PC-9 (cell line): ENCODE measurements at regions not wholly inside any gene's neighbourhood (a gene's known extent, or its start where the extent isn't known, plus 50 kb on each side); places are given as distances from the start of the nearest gene placed in this dataset.

Experiments
- BruUV-seq: library from RNA; stranded (reverse); fragments of 400-500 nt; replicated peaks from 2 replicates; lab custom pipeline; 2021; lab: Mats Ljungman, UMichigan
- CTCF ChIA-PET: fragments of 300-600 bp; sonication (Branson Sonifier 250); formaldehyde crosslinking; loops from one replicate; lab custom pipeline; 2022; ENCODE audit warnings: antibody characterized with exemption; lab: Charles Lee
- POLR2A ChIA-PET: fragments of 300-600 bp; sonication (Branson Sonifier 250); formaldehyde crosslinking; loops from one replicate; lab custom pipeline; 2022; ENCODE audit warnings: antibody characterized with exemption; ENCODE audit not compliant: unreplicated experiment; lab: Charles Lee
- DNase-seq, 2 experiments: peaks; one replicate each; pipeline versions ENCODE4 v3.0.0 to v3.0.0-alpha.2; 2015 to 2022; ENCODE audit warnings: mixed read lengths in 1 of 2
- H2AFZ ChIP-seq: fragments of 200-600 bp; sonication (generic); 2 replicates; pipeline ENCODE4 v1.8.1; 2017; ENCODE audit warnings: antibody characterized with exemption
- H3F3A ChIP-seq: fragments of 200-600 bp; sonication (generic); 2 replicates; pipeline ENCODE4 v1.8.1; 2017; ENCODE audit warnings: antibody characterized with exemption, mild to moderate bottlenecking, low read depth; ENCODE audit not compliant: insufficient read depth
- H3K27ac ChIP-seq: fragments of 200-600 bp; sonication (generic); 2 replicates; pipeline ENCODE4 v1.6.1; 2016; ENCODE audit warnings: mixed run types
- H3K27me3 ChIP-seq: fragments of 200-600 bp; sonication (generic); 2 replicates; pipeline ENCODE4 v1.6.1; 2016; ENCODE audit warnings: low read depth, mixed run types; ENCODE audit not compliant: insufficient read depth
- H3K36me3 ChIP-seq: fragments of 200-600 bp; sonication (generic); 2 replicates; pipeline ENCODE4 v1.6.1; 2016; ENCODE audit warnings: low read depth, mixed run types
- H3K4me1 ChIP-seq: fragments of 200-600 bp; sonication (generic); replicated peaks from 2 replicates; pipeline ENCODE4 v1.6.1; 2016; ENCODE audit warnings: mixed run types; ENCODE audit not compliant: insufficient read depth
- H3K4me2 ChIP-seq: fragments of 200-600 bp; sonication (generic); 2 replicates; pipeline ENCODE4 v1.6.1; 2017; ENCODE audit warnings: mixed run types
- H3K4me3 ChIP-seq: fragments of 200-600 bp; sonication (generic); 2 replicates; pipeline ENCODE4 v1.6.1; 2016; ENCODE audit warnings: mixed run types
- H3K79me2 ChIP-seq: fragments of 200-600 bp; sonication (generic); 2 replicates; pipeline ENCODE4 v1.6.1; 2017; ENCODE audit warnings: low read depth, mixed run types
- H3K9me2 ChIP-seq: fragments of 200-600 bp; sonication (generic); 2 replicates; pipeline ENCODE4 v1.8.1; 2017; ENCODE audit warnings: mild to moderate bottlenecking; ENCODE audit not compliant: insufficient read depth
- H3K9me3 ChIP-seq: fragments of 200-600 bp; sonication (generic); 2 replicates; pipeline ENCODE4 v1.8.1; 2016; ENCODE audit warnings: low read depth; ENCODE audit not compliant: insufficient read depth
- H4K20me1 ChIP-seq: fragments of 200-600 bp; sonication (generic); 2 replicates; pipeline ENCODE4 v1.8.1; 2017; ENCODE audit not compliant: insufficient read depth
- CTCF ChIP-seq: fragments of 200-600 bp; sonication (generic); conservative IDR thresholded peaks from 2 replicates; pipeline ENCODE4 v1.6.1; 2017; ENCODE audit warnings: mixed run types, antibody characterized with exemption, mild to moderate bottlenecking, moderate library complexity
- EZH2 ChIP-seq: fragments of 200-600 bp; sonication (generic); IDR thresholded peaks from 2 replicates; pipeline ENCODE4 v1.8.0; 2017; ENCODE audit warnings: antibody characterized with exemption, low read depth
- intact Hi-C: fragments of 100-400 bp; cut with micrococcal nuclease; formaldehyde crosslinking; loops from one replicate; pipeline ENCODE4 v1.10.0; 2022; ENCODE audit not compliant: unreplicated experiment

- no TSS peak for BruUV-seq
- H3K79me2 ChIP-seq: no peaks in the 10 kb centered on the region
- ChIA-PET POLR2A (no interaction called here), CTCF (no interaction called here)
- H3K27me3 ChIP-seq: no peaks in the 10 kb centered on the region
- H3K36me3 ChIP-seq: no peaks in the 10 kb centered on the region
- H3F3A ChIP-seq: peaks cover 15% of the 10 kb centered on the region; the same call in 1 of the 2 replicates
- no peak overlapping the region for H3K4me2 ChIP-seq
- no peak overlapping the region for H2AFZ ChIP-seq
- H3K27ac ChIP-seq: no peak overlapping the region
- H3K9me3 ChIP-seq: no peaks in the 10 kb centered on the region
- H4K20me1 ChIP-seq: no peaks in the 10 kb centered on the region
- H3K4me3 ChIP-seq: no peak overlapping the region
- intact Hi-C loops: no loop called here
- peaks cover 23% of the 10 kb centered on the region for H3K4me1 ChIP-seq
- DNase-seq: no peak
- no peak for TF ChIP-seq EZH2
- no peak for TF ChIP-seq CTCF
- H3K9me2 ChIP-seq: no peaks in the 10 kb centered on the region
These were observed 215.9 kb downstream of the NXNL2 start for GRCh38 chr9:88750832-88751360.

GRCh38 chr9:88751781-88752180, 216.8 kb downstream of the NXNL2 start:
- Histone ChIP-seq H3K9me3 (no peaks in the 10 kb centered on the region), H3K4me1 (peaks cover 23% of the 10 kb centered on the region), H3K9me2 (no peaks in the 10 kb centered on the region), H3K27me3 (no peaks in the 10 kb centered on the region), H3K4me3 (no peak overlapping the region), H3K79me2 (no peaks in the 10 kb centered on the region), H3K36me3 (no peaks in the 10 kb centered on the region), H3K27ac (no peak overlapping the region), H2AFZ (no peak overlapping the region), H3F3A (peaks cover 15% of the 10 kb centered on the region; the same call in 1 of the 2 replicates), H3K4me2 (no peak overlapping the region), H4K20me1 (no peaks in the 10 kb centered on the region)
- TF ChIP-seq EZH2 (no peak), CTCF (no peak)
- BruUV-seq: no TSS peak
- POLR2A ChIA-PET: no interaction called here
- DNase-seq: no peak
- intact Hi-C loops: no loop called here
- CTCF ChIA-PET: no interaction called here

- peaks cover 1% of the 10 kb centered on the region; the same call in 1 of the 2 replicates for H3F3A ChIP-seq
- CTCF ChIA-PET: no interaction called here
- no peaks in the 10 kb centered on the region for H4K20me1 ChIP-seq
- H3K9me2 ChIP-seq: no peaks in the 10 kb centered on the region
- no peaks in the 10 kb centered on the region for H3K27me3 ChIP-seq
- no peak overlapping the region for H3K4me2 ChIP-seq
- no peak overlapping the region for H3K27ac ChIP-seq
- H3K79me2 ChIP-seq: no peaks in the 10 kb centered on the region
- no TSS peak for BruUV-seq
- no peak overlapping the region for H3K4me3 ChIP-seq
- TF ChIP-seq EZH2: no peak
- TF ChIP-seq CTCF: no peak
- no peaks in the 10 kb centered on the region for H3K36me3 ChIP-seq
- H3K4me1 ChIP-seq: peaks cover 8% of the 10 kb centered on the region
- DNase-seq: no peak
- intact Hi-C loops: no loop called here
- no peaks in the 10 kb centered on the region for H3K9me3 ChIP-seq
- POLR2A ChIA-PET: no interaction called here
- no peak overlapping the region for H2AFZ ChIP-seq
These were observed 218.9 kb downstream of the NXNL2 start for GRCh38 chr9:88753691-88754367.
